Gastroesophageal sphincter (tissue), 4 donors: ENCODE measurements at regions not wholly inside any gene's neighbourhood (a gene's known extent, or its start where the extent isn't known, plus 50 kb on each side); places are given as distances from the start of the nearest gene placed in this dataset.

Source experiments
- ATAC-seq: fragments of 150-250 bp; one replicate; pipeline ENCODE4 v1.9.1; 2016; ENCODE audit warnings: mild to moderate bottlenecking, moderate library complexity
- H3K27ac ChIP-seq, 4 donors: fragments of 200-600 bp; sonication (generic) in 3 of 4; 1 replicate in 3 of 4; 2 replicates in 1 of 4; pipeline ENCODE4 v1.5.1; 2016 to 2019
- H3K27me3 ChIP-seq: fragments of 200-600 bp; sonication (generic); one replicate; pipeline ENCODE4 v1.5.1; 2019
- H3K36me3 ChIP-seq, 2 donors: fragments of 200-600 bp; sonication (generic); one replicate each; pipeline ENCODE4 v1.5.1; 2019; ENCODE audit warnings: control low read depth in 1 of 2
- H3K4me1 ChIP-seq, 3 donors: fragments of 200-600 bp; sonication (generic); 1 replicate in 2 of 3; 2 replicates in 1 of 3; pipeline ENCODE4 v1.5.1; 2016 to 2019; ENCODE audit warnings: control low read depth in 2 of 3
- H3K4me3 ChIP-seq, 2 donors: fragments of 200-600 bp; sonication (generic); one replicate each; pipeline ENCODE4 v1.5.1; 2019; ENCODE audit warnings: mild to moderate bottlenecking in 1 of 2, moderate library complexity in 1 of 2
- H3K9me3 ChIP-seq, 3 donors: fragments of 200-600 bp; sonication (generic); one replicate each; pipeline ENCODE4 v1.5.1; 2017 to 2019; ENCODE audit warnings: control low read depth in 2 of 3
- CTCF ChIP-seq, 4 experiments: fragments of 200-600 bp in 2 of 4; fragments of 450-650 bp in 2 of 4; sonication (generic) in 1 of 4; IDR thresholded peaks; one replicate each; pipeline ENCODE4 v1.5.1; 2017 to 2019; ENCODE audit warnings: antibody characterized with exemption in 4 of 4, mild to moderate bottlenecking in 2 of 4, moderate library complexity in 2 of 4
- EP300 ChIP-seq: sonication (generic); formaldehyde crosslinking; IDR thresholded peaks from one replicate; pipeline ENCODE4 v1.6.1; 2017; ENCODE audit warnings: antibody characterized with exemption, mild to moderate bottlenecking
- POLR2A ChIP-seq, 2 donors: fragments of 450-650 bp; IDR thresholded peaks; one replicate each; pipeline ENCODE4 v1.6.1; 2017; ENCODE audit warnings: antibody characterized with exemption in 2 of 2, mild to moderate bottlenecking in 2 of 2, moderate library complexity in 1 of 2
- POLR2AphosphoS5 ChIP-seq: sonication (generic); formaldehyde crosslinking; IDR thresholded peaks from one replicate; pipeline ENCODE4 v1.6.1; 2017; ENCODE audit warnings: antibody characterized with exemption
- WGBS, 2 donors: methylation state at CpG; one replicate each; pipeline ENCODE4 v1.1.5; 2018; ENCODE audit warnings: low coverage in 1 of 2; 5-methylcytosine and 5-hydroxymethylcytosine counted together

DNA sequence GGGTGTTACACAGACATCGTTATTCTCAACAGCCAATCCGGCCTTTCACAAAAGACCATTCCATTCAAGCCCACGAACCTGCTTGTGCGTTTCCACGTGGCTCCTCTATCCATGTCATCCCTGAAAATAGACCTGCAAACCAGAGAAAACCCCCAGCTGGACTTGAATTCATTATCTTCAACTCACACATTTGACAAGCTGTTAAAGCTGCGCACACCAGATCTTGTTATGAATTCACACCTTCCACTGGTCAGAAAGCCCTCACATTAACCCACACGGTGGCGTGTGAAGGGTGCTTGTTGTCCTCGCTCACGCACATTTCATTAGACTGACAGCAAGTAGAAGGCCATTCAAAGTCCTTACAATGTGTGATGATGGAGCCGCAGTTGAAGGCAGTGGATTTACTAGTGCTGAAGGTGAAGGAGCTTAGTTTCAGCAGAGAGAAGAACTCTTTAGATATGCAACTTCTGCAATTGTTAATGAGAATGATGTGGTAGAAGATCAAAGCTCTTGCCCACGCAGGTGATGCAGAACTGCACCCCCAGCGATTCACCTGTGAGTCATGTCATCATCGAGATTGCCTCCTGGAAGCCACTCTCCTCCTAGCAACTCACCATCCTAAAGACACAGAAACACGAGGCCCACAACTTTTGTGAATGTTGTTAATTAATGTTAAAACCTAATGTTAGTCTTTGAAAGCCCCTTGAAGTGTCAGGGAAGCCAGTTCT is 224.8 kb upstream of the SOX11 start:
- no peaks in the 10 kb centered on the region for H3K4me1 ChIP-seq
- no peaks in the 10 kb centered on the region for H3K27me3 ChIP-seq
- no peak for TF ChIP-seq POLR2A (IDR thresholded peaks at IDR 0.05)
- no peak for TF ChIP-seq POLR2AphosphoS5
- no peak for TF ChIP-seq CTCF (IDR thresholded peaks at IDR 0.05)
- no peak for TF ChIP-seq EP300
- H3K9me3 ChIP-seq = no peaks in the 10 kb centered on the region
- no peaks in the 10 kb centered on the region for H3K36me3 ChIP-seq
- ATAC-seq = no peak
- WGBS, 2 donors = 89 to 95% methylated on average over 12 to 15 of the region's 15 CpGs
- H3K4me3 ChIP-seq = no peak overlapping the region
- H3K27ac ChIP-seq = no peak overlapping the region

DNA sequence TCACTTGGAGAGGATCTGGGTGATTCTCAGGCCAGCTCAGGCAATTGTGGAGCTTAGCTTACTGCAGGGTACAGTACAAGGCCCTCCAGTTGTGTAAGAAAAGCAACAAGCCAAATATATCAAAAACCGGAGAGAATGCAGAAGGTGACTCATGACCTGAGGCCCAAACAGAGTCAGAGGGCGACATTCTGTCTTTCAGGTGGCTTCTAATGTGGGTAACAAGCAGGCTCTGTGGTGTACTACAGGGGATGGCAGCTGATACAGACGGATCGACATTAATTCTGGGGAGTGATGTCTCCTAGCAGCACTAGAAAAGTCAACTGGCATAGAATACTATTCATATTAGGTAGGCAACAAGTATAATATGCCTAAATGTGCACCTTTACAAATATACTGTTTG is 219.5 kb upstream of the SOX11 start:
- no peak for ATAC-seq
- Histone ChIP-seq H3K9me3 (no peaks in the 10 kb centered on the region), H3K36me3 (no peaks in the 10 kb centered on the region), H3K27me3 (no peaks in the 10 kb centered on the region), H3K4me3 (no peak overlapping the region), H3K4me1 (no peaks in the 10 kb centered on the region), H3K27ac (no peak overlapping the region)
- 91 to 100% methylated on average over 1 to 4 of the region's 4 CpGs for WGBS, 2 donors
- TF ChIP-seq POLR2A (IDR thresholded peaks at IDR 0.05) = no peak
- TF ChIP-seq POLR2AphosphoS5 = no peak
- TF ChIP-seq CTCF (IDR thresholded peaks at IDR 0.05) = no peak
- no peak for TF ChIP-seq EP300

GRCh38 chr2:5473635-5474034 is 218.5 kb upstream of the SOX11 start:
- Histone ChIP-seq H3K27ac (no peak overlapping the region), H3K4me1 (no peaks in the 10 kb centered on the region), H3K9me3 (no peaks in the 10 kb centered on the region), H3K4me3 (no peak overlapping the region), H3K36me3 (no peaks in the 10 kb centered on the region), H3K27me3 (no peaks in the 10 kb centered on the region)
- WGBS, 2 donors = 47 to 50% methylated on average over 5 to 6 of the region's 6 CpGs
- ATAC-seq = no peak
- TF ChIP-seq POLR2AphosphoS5 (no peak), EP300 (no peak), POLR2A (IDR thresholded peaks at IDR 0.05) (no peak), CTCF (IDR thresholded peaks at IDR 0.05) (no peak)

DNA sequence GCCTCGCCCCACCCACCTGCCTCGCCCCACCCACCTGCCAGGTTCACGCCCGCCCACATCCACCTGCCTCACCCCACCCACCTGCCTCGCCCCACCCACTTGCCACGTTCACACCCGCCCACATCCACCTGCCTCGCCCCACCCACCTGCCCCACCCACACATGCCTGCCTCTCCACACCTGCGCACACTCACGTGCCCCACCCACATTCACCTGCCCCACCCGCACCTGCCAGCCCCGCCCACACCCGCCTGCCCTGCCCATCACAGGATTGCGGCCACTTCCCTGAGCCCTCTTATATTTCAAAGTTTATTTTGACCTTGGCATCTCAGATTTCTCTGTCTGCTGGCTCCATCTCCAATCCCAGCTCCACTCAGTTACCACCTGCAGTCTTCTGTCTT is 217.5 kb upstream of the SOX11 start:
- no peak for ATAC-seq
- H3K4me1 ChIP-seq = no peaks in the 10 kb centered on the region
- 72% methylated on average over 5 of the region's 14 CpGs; no CpG with 5 or more reads in 1 of the 2 donors for WGBS, 2 donors

More for the DNA sequence above, 217.5 kb upstream of the SOX11 start:
- Histone ChIP-seq H3K4me3 (no peak overlapping the region), H3K27ac (no peak overlapping the region), H3K36me3 (no peaks in the 10 kb centered on the region), H3K9me3 (no peaks in the 10 kb centered on the region), H3K27me3 (no peaks in the 10 kb centered on the region)
- TF ChIP-seq CTCF (IDR thresholded peaks at IDR 0.05) (no peak), EP300 (no peak), POLR2AphosphoS5 (no peak), POLR2A (IDR thresholded peaks at IDR 0.05) (no peak)
